AG08395 (cell line): ENCODE measurements at regions not wholly inside any gene's neighbourhood (a gene's known extent, or its start where the extent isn't known, plus 50 kb on each side); places are given as distances from the start of the nearest gene placed in this dataset.
"Not testable (repeated sequence)": the region's sequence is repeated elsewhere in the genome, so short reads cannot be mapped to it uniquely, and the experiment has no call there.

Experiments
- DNase-seq: peaks from one replicate; pipeline ENCODE4 v3.0.0; 2012; ENCODE audit warnings: mixed read lengths, low spot score

- no peak for DNase-seq
These were observed 161.3 kb upstream of the RREB1 start for GRCh38 chr6:6946206-6947155.

GRCh38 chr6:6950373-6951145 is 157.2 kb upstream of the RREB1 start:
- no peak for DNase-seq

GRCh38 chr6:6951355-6951754 is 156.4 kb upstream of the RREB1 start:
- no peak for DNase-seq

- no peak for DNase-seq
These were observed 155.3 kb upstream of the RREB1 start for GRCh38 chr6:6952484-6952883.

GRCh38 chr6:6952927-6953326 is 154.8 kb upstream of the RREB1 start:
- not testable (repeated sequence) for DNase-seq

GRCh38 chr6:6960571-6961251 is 147.1 kb upstream of the RREB1 start:
- DNase-seq, result no peak

- DNase-seq, result no peak
These were observed 145.7 kb upstream of the RREB1 start for GRCh38 chr6:6962086-6962485.

- no peak for DNase-seq
These were observed 145.1 kb upstream of the RREB1 start for GRCh38 chr6:6962699-6963098.

GRCh38 chr6:6963390-6963789 is 144.4 kb upstream of the RREB1 start:
- not testable (repeated sequence) for DNase-seq

- DNase-seq, result no peak
These were observed 143.1 kb upstream of the RREB1 start for GRCh38 chr6:6964675-6965074.

GRCh38 chr6:6966127-6966526 is 141.6 kb upstream of the RREB1 start:
- no peak for DNase-seq

- no peak for DNase-seq
These were observed 141.2 kb upstream of the RREB1 start for GRCh38 chr6:6966569-6966968.

GRCh38 chr6:6968357-6968730 is 139.4 kb upstream of the RREB1 start:
- DNase-seq, result no peak

GRCh38 chr6:6968731-6969552 is 138.8 kb upstream of the RREB1 start:
- DNase-seq, result no peak

- no peak for DNase-seq
These were observed 138.0 kb upstream of the RREB1 start for GRCh38 chr6:6969761-6970223.

- DNase-seq, result no peak
These were observed 136.9 kb upstream of the RREB1 start for GRCh38 chr6:6970851-6971250.

GRCh38 chr6:6971369-6971768 is 136.4 kb upstream of the RREB1 start:
- no peak for DNase-seq

GRCh38 chr6:6972456-6972855 is 135.3 kb upstream of the RREB1 start:
- DNase-seq, result peak; percentile 13

- no peak for DNase-seq
These were observed 134.0 kb upstream of the RREB1 start for GRCh38 chr6:6973721-6974120.

- DNase-seq, result no peak
These were observed 132.2 kb upstream of the RREB1 start for GRCh38 chr6:6975459-6976111.

- no peak for DNase-seq
These were observed 131.6 kb upstream of the RREB1 start for GRCh38 chr6:6976193-6976592.
